NCI-H69 (cell line): ENCODE measurements at regions not wholly inside any gene's neighbourhood (a gene's known extent, or its start where the extent isn't known, plus 50 kb on each side); places are given as distances from the start of the nearest gene placed in this dataset.

Source experiments
- DNase-seq: peaks from one replicate; lab custom pipeline; 2025; lab: John Stamatoyannopoulos, UW

DNA sequence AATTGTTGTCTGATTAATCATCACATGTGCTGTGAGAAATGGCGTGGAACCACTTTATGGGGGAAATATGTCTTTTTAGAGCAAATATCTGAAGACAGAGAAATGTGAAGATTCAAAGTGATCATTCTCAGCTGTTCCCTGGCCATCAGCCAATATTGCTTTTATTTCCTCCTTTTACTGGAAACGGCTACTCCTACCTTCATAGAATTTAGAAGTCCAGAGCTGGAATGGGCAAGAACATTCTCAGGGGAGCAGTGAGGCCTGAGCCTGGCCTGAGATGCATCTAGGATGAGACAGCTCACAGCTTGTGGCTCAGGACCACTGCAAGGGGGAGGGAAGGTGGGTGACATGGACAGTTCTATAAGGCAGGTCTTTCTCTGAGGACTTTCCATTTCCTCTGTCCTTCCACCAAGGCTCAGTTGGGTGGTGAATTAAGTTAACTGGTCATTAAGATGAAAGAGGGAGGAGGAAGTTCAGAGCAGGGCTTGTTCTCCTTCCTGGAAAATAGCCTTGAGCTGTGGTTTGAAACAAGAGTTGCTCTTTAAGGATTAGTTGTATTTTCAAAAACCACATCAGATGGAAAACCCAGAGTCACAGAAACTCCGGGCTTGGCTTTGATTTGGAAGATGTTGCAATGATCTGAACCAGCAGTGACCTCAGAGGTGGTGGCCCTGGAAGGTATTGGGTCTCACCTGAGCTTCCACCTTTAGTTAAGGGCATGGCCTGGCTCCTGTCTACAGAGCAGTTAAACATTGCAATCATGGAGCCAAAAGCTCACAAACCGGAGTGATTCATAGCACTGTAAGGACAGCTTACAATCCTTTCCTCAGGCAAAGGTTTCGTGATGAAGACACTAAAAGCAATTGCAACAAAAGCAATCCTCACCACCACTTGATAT is 144.3 kb downstream of the VAPA start:
- peak; percentile 48 for DNase-seq

DNA sequence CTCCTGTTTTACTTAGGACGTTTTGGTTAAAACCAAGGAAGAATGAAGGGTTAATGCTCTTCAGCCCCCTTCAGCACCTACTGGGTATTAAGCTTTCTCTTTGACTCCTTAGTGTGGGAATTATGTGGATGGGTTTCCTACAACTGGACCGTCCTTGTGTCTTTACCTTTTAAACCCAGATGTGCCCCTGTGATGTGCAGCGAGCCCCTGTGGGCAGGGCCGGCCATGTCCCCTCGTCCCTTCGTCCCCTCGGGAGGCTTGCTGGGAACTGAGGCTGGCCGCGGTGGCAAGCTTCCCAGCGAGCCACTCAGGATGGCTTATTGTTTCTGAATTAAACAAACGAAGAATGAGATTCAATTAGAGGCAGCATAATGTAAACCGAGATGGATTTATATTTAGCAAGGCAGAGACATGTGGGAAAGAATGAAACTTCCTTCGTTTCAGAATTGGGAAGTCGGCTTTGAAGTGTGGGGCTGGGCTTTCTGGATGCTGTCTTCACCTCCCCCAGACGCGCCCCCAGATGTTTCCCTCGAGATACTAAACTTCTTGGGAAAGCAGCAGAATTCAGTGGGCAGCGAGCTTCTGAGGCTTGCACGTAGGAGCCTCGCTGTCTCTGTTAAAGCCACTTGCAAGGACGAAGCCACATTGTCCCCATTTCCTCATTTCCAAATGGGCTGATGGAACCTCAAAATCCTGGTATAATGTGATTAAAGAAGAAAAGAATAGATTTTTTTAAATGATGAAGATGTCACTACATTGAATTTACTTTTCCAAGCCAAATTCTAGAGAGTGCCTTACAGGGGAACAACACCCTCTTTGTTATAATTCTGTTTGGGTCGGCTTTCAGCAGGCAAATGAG is 146.0 kb downstream of the VAPA start:
- no peak for DNase-seq

GRCh38 chr18:10060469-10060782 is 146.6 kb downstream of the VAPA start:
- DNase-seq = no peak

GRCh38 chr18:10060841-10061240 is 147.0 kb downstream of the VAPA start:
- DNase-seq = no peak

- DNase-seq = peak; percentile 32
Measured at GRCh38 chr18:10061566-10062140, 147.8 kb downstream of the VAPA start.

GRCh38 chr18:10062302-10063300 is 148.8 kb downstream of the VAPA start:
- peak; percentile 74 for DNase-seq

DNA sequence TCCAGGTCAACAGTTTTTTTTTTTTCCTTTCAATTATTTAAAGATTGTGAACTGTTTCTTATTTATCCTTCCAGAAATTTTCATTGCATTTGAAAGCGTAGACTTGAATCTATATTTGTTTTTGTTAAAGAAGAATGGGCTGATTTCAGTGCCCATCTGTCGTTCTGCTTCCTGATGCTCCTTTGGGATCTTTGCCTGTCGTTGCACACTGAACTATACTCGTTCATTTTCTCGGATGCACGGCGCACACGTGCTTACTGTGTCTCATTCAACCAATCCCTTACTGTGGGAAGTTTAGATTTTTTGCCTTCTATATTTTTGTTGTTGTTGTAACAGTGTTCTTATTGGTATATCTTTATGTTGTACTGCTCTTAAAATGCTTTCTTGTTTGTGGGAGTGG is 149.7 kb downstream of the VAPA start:
- DNase-seq = no peak

GRCh38 chr18:10064267-10064666 is 150.5 kb downstream of the VAPA start:
- DNase-seq = no peak

GRCh38 chr18:10065296-10065695 is 151.5 kb downstream of the VAPA start:
- DNase-seq = no peak

DNA sequence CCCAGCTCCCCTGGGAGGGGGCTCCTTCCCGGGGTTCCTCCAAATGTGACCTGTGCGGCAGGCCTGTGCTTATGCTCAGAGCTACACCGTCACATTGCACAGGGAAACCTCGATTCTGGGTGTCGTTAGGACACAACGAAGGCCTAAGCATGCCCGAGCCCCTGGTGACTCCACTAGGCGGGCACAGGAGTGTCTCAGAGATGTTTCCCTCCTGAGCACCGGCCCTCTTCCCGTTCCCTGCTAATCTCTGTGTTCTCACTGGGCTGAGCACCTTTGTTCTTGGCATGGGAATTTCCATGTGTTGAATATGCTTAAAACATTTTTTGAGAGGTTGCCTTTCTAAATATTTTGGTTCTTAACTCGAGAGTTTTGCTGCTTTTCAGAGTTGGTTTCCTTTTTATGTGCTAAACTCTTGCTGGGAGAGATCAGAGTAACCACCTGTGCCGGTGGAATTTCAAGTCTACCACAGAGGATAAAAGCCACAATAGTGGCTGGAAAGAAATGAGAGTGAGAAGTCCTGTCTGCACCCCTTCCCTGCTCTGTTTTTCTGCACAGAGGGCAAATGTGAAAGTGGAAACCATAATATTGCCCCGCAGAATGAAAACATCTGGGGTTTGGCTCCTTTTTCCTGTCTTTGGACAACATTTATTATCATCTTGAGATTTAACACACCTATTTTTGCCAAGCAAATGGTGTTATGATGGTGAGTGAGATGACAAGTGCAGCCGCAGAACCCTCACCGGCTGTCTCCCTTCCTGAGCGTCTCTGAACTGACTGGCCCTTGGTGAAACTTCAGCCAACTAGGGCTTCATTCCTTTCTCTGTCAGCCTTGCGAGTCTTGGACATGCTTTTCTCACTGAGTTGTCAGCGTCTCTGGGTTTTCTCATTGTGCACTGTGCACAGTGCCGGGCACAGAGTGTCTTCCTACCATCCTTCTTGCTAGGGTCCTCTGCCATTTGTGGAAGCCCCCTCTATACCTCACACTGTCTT is 154.1 kb downstream of the VAPA start:
- DNase-seq = no peak

GRCh38 chr18:10068766-10069567 is 155.2 kb downstream of the VAPA start:
- DNase-seq = no peak

DNA sequence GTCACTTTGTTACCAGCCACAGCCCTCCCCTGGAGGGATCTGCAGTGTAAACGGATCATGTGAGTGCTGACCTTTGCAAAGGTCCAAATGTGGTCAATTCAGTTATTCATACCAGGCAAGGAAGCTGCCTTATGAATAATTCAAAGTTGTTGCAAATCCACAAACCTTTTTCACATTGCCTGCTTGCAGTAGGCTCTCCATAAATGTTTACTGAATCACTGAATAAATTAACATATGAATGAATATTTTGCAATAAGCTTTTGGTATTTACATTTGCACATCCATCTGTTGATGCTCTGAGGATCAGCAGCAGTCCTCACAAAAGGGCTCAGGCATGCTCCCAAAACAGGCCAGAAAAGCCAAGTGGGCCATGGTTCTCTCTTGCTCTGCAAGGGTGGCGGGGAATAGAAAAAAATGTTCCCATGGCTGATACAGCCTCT is 156.8 kb downstream of the VAPA start:
- no peak for DNase-seq

DNA sequence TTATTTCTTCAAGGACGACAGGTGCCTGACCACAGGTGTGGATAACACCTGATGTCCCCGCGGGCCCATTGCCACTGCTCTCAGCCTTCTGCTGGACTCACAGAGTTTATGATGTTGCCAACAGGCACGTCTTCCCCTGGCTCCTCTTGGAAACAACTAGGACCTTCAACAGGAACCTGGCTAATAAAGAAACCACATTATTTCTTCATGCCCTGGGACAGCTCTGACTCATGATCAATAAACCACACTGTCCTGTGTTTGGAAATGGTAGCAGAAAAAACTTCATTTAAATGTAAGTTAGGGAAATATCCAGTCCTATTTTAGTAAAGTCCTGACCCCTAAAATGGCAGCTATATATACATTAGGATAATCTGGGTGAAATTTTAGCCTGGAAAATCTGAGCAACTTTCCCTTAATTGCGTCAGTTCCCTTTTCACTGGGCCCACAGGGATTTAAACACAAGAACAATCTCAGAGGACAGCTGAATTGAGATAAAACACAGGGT is 158.9 kb downstream of the VAPA start:
- no peak for DNase-seq

DNA sequence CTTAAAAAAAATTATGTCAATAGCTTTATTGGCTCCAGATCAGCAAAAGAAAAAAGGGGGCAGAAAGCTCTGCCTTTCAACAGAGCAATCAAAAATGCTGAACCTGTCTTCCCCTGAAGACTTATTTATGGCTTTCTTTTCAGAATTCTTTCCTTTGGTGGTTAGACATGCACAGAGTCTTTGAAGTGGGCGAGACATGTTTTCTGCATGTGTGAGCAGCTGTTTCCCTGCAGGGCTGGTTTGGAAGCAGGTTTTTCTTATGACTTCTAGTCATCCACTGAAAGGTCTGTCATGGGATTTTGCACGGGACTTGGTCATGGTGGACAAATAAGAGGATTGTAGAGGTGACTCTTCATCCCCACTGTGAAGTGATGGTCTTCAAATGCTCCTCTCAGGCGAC is 160.3 kb downstream of the VAPA start:
- DNase-seq = peak; percentile 26

- DNase-seq = no peak
Measured at GRCh38 chr18:10074728-10075127, 160.9 kb downstream of the VAPA start.

- peak; percentile 38 for DNase-seq
Measured at GRCh38 chr18:10076502-10077030, 162.8 kb downstream of the VAPA start.

DNA sequence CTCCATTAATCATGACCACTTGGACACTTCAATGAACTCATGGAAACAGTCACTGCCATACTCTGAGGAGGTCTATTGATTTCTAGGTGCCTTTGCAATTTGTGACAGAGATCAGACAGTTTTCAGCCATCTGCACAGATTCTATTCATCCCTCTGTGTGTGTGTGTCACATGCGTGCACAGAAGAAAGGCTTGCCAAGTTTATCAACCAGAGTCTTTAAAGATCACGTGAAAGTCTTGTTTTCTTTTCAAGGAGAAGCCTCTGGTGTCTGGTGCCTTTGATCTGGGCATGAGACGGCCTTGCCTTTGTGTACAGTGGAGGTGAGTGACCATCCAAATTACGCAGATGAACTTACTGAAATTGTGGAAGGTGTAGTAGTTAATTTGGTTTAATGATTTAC is 164.2 kb downstream of the VAPA start:
- DNase-seq = no peak

DNA sequence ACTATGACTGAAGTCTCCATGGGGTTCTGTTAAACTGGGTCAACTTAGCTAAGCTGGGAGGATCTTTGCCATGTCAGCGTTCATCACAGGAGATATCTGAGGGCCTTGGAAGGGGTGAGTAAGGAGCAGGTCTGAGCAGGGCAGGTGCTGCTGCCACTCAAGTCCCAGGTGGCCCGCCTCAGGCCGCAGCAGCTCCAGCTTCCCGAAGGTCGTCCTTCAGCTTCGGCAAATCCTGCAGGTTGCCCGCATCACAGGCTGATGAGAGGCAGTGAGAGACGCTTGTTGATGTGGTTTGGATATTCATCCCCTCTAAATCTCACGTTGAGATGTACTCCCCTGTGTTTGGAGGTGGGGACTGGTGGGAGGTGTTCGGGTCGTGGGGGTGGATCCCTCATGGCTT is 166.6 kb downstream of the VAPA start:
- DNase-seq = no peak

DNA sequence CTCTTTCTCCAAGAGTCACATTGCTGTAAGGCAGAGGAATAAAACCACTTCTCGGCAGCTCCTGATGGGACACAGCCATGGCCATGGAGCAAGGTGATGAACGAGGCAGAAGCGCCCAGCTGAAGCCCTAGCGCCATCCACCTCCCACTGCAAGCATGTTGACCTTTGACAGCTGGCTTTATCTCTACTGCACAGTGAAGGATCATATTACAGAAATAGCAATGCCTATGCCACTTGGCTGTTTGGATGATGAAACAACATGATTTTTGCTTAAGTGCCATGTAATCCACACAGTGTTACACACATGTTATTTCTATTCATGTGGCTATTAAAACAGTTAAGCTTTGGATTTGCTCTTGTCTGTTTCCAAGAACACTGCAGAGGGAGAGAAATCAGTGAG is 167.7 kb downstream of the VAPA start:
- DNase-seq = peak; percentile 66
